ENCODE measurements at regions not wholly inside any gene's neighbourhood (a gene's known extent, or its start where the extent isn't known, plus 50 kb on each side); places are given as distances from the start of the nearest gene placed in this dataset.

DNA sequence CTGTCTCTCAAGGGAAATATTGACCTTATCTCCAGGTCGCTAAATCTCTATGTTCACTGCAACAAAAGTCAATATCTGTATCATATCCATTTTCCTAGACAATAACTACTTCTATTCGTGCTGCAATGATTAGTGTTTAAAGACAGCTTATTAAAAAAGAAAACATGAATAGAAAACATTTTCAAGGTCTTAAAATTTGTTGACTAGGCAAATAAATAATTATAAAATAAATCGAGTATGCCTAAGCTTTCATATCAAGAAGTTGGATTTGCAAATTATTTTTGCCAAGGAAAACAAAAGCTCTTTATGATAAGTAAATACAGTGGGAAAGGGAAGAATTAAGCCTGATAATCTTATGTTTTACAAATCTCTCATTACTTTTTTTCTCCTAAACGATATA is 428.5 kb downstream of the NUP35 start:
- Histone ChIP-seq H3K27ac (ENCODE audit: low read depth in 2 of 2, low read length in 2 of 2) (no peak overlapping the region), H3K9ac (ENCODE audit: low read length in 3 of 3) (no peak overlapping the region), H3K27me3 (ENCODE audit: control insufficient read depth, insufficient read depth, low read length) (no peaks in the 10 kb centered on the region), H3K4me1 (ENCODE audit: control insufficient read depth in 2 of 3, insufficient read depth in 2 of 3, low read depth in 1 of 3, low read length in 3 of 3) (no peaks in the 10 kb centered on the region), H3K36me3 (ENCODE audit: control insufficient read depth in 2 of 3, insufficient read depth in 3 of 3, low read length in 3 of 3) (no peaks in the 10 kb centered on the region), H3K9me3 (ENCODE audit: control insufficient read depth in 2 of 3, insufficient read depth in 1 of 3, low read length in 3 of 3) (peaks cover 0 to 2% (median 0%) of the 10 kb centered on the region in 3 donors), H3K4me3 (ENCODE audit: low read length in 3 of 3) (no peak overlapping the region)
- no peak for FAIRE-seq
- TF ChIP-seq CTCF (IDR thresholded peaks at IDR 0.05; ENCODE audit: borderline replicate concordance, extremely low read depth, insufficient read depth) = no peak
- intact Hi-C loops (cut with DNase I) = no loop called here
- no peak for DNase-seq

DNA sequence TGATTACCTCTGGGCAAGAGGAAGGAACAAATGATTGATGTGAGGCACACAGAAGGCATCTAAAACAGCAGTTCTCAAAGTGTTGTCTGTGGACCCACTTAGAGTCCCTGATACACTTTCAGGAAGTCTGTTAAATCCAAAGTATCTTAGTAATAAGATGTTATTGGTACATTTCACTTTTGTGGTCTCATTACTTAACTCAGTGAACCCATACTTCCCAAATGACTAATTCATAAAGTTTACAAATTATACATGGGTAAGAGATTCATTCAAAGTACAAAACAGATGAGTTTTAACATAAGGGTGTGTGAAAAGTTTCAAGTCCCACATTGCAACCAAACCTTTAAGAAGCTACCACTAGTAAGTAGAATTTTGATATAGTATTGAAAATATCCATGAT is 440.5 kb downstream of the NUP35 start:
- intact Hi-C loops (cut with DNase I) = no loop called here
- FAIRE-seq = no peak
- Histone ChIP-seq H3K9ac (ENCODE audit: low read length in 3 of 3) (no peak overlapping the region), H3K9me3 (ENCODE audit: control insufficient read depth in 2 of 3, insufficient read depth in 1 of 3, low read length in 3 of 3) (no peaks in the 10 kb centered on the region), H3K4me1 (ENCODE audit: control insufficient read depth in 2 of 3, insufficient read depth in 2 of 3, low read depth in 1 of 3, low read length in 3 of 3) (no peaks in the 10 kb centered on the region), H3K27ac (ENCODE audit: low read depth in 2 of 2, low read length in 2 of 2) (no peak overlapping the region), H3K4me3 (ENCODE audit: low read length in 3 of 3) (no peak overlapping the region), H3K36me3 (ENCODE audit: control insufficient read depth in 2 of 3, insufficient read depth in 3 of 3, low read length in 3 of 3) (no peaks in the 10 kb centered on the region), H3K27me3 (ENCODE audit: control insufficient read depth, insufficient read depth, low read length) (no peaks in the 10 kb centered on the region)
- no peak for TF ChIP-seq CTCF (IDR thresholded peaks at IDR 0.05; ENCODE audit: borderline replicate concordance, extremely low read depth, insufficient read depth)
- no peak for DNase-seq

DNA sequence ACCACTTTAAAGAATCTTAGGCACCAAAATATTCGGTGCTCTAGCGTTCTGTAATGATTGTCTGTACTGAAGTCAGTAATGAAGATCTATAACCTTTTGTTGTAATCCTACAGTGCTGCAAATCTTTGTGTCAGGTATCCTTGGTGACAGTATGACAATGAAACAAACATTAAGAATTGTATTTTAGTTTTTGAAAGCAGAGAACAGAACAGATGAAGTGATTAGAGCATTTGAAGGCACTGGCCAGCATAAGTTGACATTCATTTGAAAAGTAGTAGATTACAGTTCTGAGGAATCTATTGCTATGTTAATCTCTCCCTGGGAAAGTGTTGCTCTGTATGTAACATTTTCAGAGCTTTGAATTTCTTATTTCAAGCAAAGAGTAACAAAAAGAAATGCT is 451.2 kb downstream of the NUP35 start:
- Histone ChIP-seq H3K9me3 (ENCODE audit: control insufficient read depth in 2 of 3, insufficient read depth in 1 of 3, low read length in 3 of 3) (no peaks in the 10 kb centered on the region), H3K9ac (ENCODE audit: low read length in 3 of 3) (no peak overlapping the region), H3K4me1 (ENCODE audit: control insufficient read depth in 2 of 3, insufficient read depth in 2 of 3, low read depth in 1 of 3, low read length in 3 of 3) (no peaks in the 10 kb centered on the region), H3K27me3 (ENCODE audit: control insufficient read depth, insufficient read depth, low read length) (no peaks in the 10 kb centered on the region), H3K4me3 (ENCODE audit: low read length in 3 of 3) (no peak overlapping the region), H3K27ac (ENCODE audit: low read depth in 2 of 2, low read length in 2 of 2) (no peak overlapping the region), H3K36me3 (ENCODE audit: control insufficient read depth in 2 of 3, insufficient read depth in 3 of 3, low read length in 3 of 3) (no peaks in the 10 kb centered on the region)
- no peak for TF ChIP-seq CTCF (IDR thresholded peaks at IDR 0.05; ENCODE audit: borderline replicate concordance, extremely low read depth, insufficient read depth)
- FAIRE-seq (no peak), DNase-seq (no peak)
- intact Hi-C loops (cut with DNase I) = no loop called here

DNA sequence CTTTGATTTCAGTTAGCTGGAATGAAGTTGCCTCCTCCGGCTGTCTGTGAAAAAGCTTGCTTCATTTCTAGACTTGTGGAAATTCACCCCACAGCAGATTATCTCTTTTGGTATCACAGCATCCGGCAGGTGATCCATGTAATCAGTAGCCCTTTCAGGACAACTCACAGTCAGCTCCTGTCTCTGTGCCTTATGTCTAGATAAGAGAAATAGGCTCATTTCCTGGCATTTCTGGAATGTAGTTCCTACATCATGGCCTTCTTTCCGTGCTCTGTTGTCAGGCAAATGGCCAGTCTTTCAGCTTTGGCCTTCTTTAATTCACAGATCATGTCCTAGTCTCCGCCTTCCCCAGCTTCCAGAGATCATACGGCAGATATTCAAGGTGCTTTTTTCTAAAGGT is 455.4 kb downstream of the NUP35 start:
- Histone ChIP-seq H3K36me3 (ENCODE audit: control insufficient read depth in 2 of 3, insufficient read depth in 3 of 3, low read length in 3 of 3) (no peaks in the 10 kb centered on the region), H3K9me3 (ENCODE audit: control insufficient read depth in 2 of 3, insufficient read depth in 1 of 3, low read length in 3 of 3) (no peaks in the 10 kb centered on the region), H3K4me1 (ENCODE audit: control insufficient read depth in 2 of 3, insufficient read depth in 2 of 3, low read depth in 1 of 3, low read length in 3 of 3) (no peaks in the 10 kb centered on the region), H3K27me3 (ENCODE audit: control insufficient read depth, insufficient read depth, low read length) (no peaks in the 10 kb centered on the region), H3K9ac (ENCODE audit: low read length in 3 of 3) (no peak overlapping the region), H3K4me3 (ENCODE audit: low read length in 3 of 3) (no peak overlapping the region), H3K27ac (ENCODE audit: low read depth in 2 of 2, low read length in 2 of 2) (no peak overlapping the region)
- intact Hi-C loops (cut with DNase I) = no loop called here
- DNase-seq (no peak), FAIRE-seq (no peak)
- TF ChIP-seq CTCF (IDR thresholded peaks at IDR 0.05; ENCODE audit: borderline replicate concordance, extremely low read depth, insufficient read depth) = no peak
